ENCODE measurements at regions not wholly inside any gene's neighbourhood (a gene's known extent, or its start where the extent isn't known, plus 50 kb on each side); places are given as distances from the start of the nearest gene placed in this dataset.

DNA sequence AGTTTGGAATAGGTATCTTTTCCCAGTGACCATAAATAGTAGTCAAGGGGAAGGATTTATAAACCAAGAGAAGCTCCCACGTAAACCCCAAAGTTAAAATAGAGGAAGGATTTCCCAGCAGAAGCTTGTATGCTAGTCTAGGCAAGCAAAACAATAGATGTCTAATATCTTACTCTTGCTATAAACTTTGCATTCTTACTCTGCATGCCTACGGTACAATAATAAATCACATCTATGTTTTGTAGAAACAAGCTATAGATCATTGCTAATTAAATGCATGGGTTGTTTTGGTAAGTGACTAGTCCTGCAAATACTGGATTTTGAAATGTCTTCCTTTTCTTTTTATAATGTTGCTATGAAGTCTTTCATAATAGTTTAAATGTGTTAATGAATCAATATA lies 585.5 kb downstream of the INHBA start:
- H3K4me3 ChIP-seq (ENCODE audit: control extremely low read depth in 1 of 5, extremely low read depth in 1 of 5, insufficient read depth in 1 of 5, low read depth in 2 of 5, low read length in 4 of 5) = no peak overlapping the region
- H3K79me2 ChIP-seq (ENCODE audit: control insufficient read depth, insufficient read depth, low read length) = no peaks in the 10 kb centered on the region
- Mint-ChIP-seq H3K9me3 (ENCODE audit: insufficient read depth) (peaks cover 7% of the 10 kb centered on the region), H3K4me1 (no peaks in the 10 kb centered on the region), H3K4me3 (no peak overlapping the region), H3K27me3 (no peaks in the 10 kb centered on the region), H3K27ac (no peak overlapping the region)
- intact Hi-C loops (cut with micrococcal nuclease) = no loop called here
- H2AFZ ChIP-seq (ENCODE audit: insufficient read depth, low read depth, low read length, poor library complexity, severe bottlenecking) = no peak overlapping the region
- no CpG with 5 or more reads among the region's 2 CpGs for WGBS (ENCODE audit: insufficient coverage)
- H4K20me1 ChIP-seq (ENCODE audit: control insufficient read depth, insufficient read depth, low read length, poor library complexity, severe bottlenecking) = no peaks in the 10 kb centered on the region
- H3K9me3 ChIP-seq (ENCODE audit: control extremely low read depth in 1 of 3, control insufficient read depth in 2 of 3, insufficient read depth in 1 of 3, low read length in 2 of 3) = no peaks in the 10 kb centered on the region
- TF ChIP-seq, protein P1, sequence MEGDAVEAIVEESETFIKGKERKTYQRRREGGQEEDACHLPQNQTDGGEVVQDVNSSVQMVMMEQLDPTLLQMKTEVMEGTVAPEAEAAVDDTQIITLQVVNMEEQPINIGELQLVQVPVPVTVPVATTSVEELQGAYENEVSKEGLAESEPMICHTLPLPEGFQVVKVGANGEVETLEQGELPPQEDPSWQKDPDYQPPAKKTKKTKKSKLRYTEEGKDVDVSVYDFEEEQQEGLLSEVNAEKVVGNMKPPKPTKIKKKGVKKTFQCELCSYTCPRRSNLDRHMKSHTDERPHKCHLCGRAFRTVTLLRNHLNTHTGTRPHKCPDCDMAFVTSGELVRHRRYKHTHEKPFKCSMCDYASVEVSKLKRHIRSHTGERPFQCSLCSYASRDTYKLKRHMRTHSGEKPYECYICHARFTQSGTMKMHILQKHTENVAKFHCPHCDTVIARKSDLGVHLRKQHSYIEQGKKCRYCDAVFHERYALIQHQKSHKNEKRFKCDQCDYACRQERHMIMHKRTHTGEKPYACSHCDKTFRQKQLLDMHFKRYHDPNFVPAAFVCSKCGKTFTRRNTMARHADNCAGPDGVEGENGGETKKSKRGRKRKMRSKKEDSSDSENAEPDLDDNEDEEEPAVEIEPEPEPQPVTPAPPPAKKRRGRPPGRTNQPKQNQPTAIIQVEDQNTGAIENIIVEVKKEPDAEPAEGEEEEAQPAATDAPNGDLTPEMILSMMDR (IDR thresholded peaks at IDR 0.05) = no peak
- no peak for TF ChIP-seq EZH2 (IDR thresholded peaks at IDR 0.05; ENCODE audit: borderline replicate concordance, insufficient read depth, low read depth, low read length, poor library complexity, severe bottlenecking)
- H3K4me1 ChIP-seq (ENCODE audit: control insufficient read depth in 2 of 2, insufficient read depth in 2 of 2, low read length in 2 of 2) = no peaks in the 10 kb centered on the region
- no peaks in the 10 kb centered on the region for H3K27me3 ChIP-seq (replicated peaks in 1 of 4; ENCODE audit: control extremely low read depth in 1 of 4, control insufficient read depth in 3 of 4, insufficient read depth in 4 of 4, low read length in 3 of 4)
- no peaks in the 10 kb centered on the region for H3K36me3 ChIP-seq (replicated peaks in 1 of 2; ENCODE audit: control extremely low read depth in 1 of 2, control insufficient read depth in 1 of 2, extremely low read depth in 1 of 2, insufficient read depth in 2 of 2, low read length in 1 of 2)
- no peak for ATAC-seq (ENCODE audit: low read depth)
- DNase-seq = no peak
- H3K4me2 ChIP-seq (replicated peaks; ENCODE audit: low read depth, low read length, poor library complexity, severe bottlenecking) = no peak overlapping the region
- ChIA-PET POLR2A (no interaction called here), CTCF (no interaction called here)
- no peak overlapping the region for H3K9ac ChIP-seq (ENCODE audit: low read length)
- no peak overlapping the region for H3K27ac ChIP-seq (ENCODE audit: low read length in 2 of 2)

DNA sequence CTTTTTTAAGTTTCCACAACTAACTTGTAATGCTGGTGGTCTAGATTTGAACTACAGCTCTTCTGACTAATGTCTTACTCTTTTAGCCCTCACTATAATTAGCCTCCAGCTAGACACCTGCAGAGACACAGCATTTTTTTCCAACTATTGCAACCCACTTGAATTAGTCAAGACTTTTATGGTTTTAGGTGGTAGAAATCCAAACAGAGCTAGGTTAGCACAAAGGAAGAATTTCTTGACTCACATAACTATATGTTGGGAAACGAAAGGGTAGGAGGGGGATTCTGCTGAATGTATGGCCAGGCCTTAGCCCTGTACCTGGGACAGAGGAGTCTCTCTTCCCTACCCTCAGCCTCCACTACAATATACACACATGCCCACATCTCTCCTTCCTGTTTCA lies 586.1 kb downstream of the INHBA start:
- ChIA-PET CTCF (interaction anchor here (1.0 kb wide), 1 partner anchor 11 kb away, joined by 3 read pairs; no protein-coding TSS in a partner anchor), POLR2A (no interaction called here)
- intact Hi-C loops (cut with micrococcal nuclease) = no loop called here
- Histone ChIP-seq H3K4me1 (ENCODE audit: control insufficient read depth in 2 of 2, insufficient read depth in 2 of 2, low read length in 2 of 2) (no peaks in the 10 kb centered on the region), H3K9me3 (ENCODE audit: control extremely low read depth in 1 of 3, control insufficient read depth in 2 of 3, insufficient read depth in 1 of 3, low read length in 2 of 3) (no peaks in the 10 kb centered on the region), H3K4me2 (replicated peaks; ENCODE audit: low read depth, low read length, poor library complexity, severe bottlenecking) (no peak overlapping the region), H3K79me2 (ENCODE audit: control insufficient read depth, insufficient read depth, low read length) (no peaks in the 10 kb centered on the region), H3K9ac (ENCODE audit: low read length) (no peak overlapping the region), H3K4me3 (ENCODE audit: control extremely low read depth in 1 of 5, extremely low read depth in 1 of 5, insufficient read depth in 1 of 5, low read depth in 2 of 5, low read length in 4 of 5) (no peak overlapping the region), H3K27me3 (replicated peaks in 1 of 4; ENCODE audit: control extremely low read depth in 1 of 4, control insufficient read depth in 3 of 4, insufficient read depth in 4 of 4, low read length in 3 of 4) (no peaks in the 10 kb centered on the region), H3K36me3 (replicated peaks in 1 of 2; ENCODE audit: control extremely low read depth in 1 of 2, control insufficient read depth in 1 of 2, extremely low read depth in 1 of 2, insufficient read depth in 2 of 2, low read length in 1 of 2) (no peaks in the 10 kb centered on the region), H3K27ac (ENCODE audit: low read length in 2 of 2) (no peak overlapping the region), H4K20me1 (ENCODE audit: control insufficient read depth, insufficient read depth, low read length, poor library complexity, severe bottlenecking) (no peaks in the 10 kb centered on the region), H2AFZ (ENCODE audit: insufficient read depth, low read depth, low read length, poor library complexity, severe bottlenecking) (no peak overlapping the region)
- Mint-ChIP-seq H3K27ac (no peak overlapping the region), H3K4me1 (no peaks in the 10 kb centered on the region), H3K27me3 (no peaks in the 10 kb centered on the region), H3K4me3 (no peak overlapping the region), H3K9me3 (ENCODE audit: insufficient read depth) (peaks cover 7% of the 10 kb centered on the region)
- ATAC-seq (ENCODE audit: low read depth) (no peak), DNase-seq (no peak)
- WGBS (ENCODE audit: insufficient coverage) = no CpG with 5 or more reads among the region's 1 CpG
- no peak for TF ChIP-seq EZH2 (IDR thresholded peaks at IDR 0.05; ENCODE audit: borderline replicate concordance, insufficient read depth, low read depth, low read length, poor library complexity, severe bottlenecking)
- TF ChIP-seq, protein P1 (IDR thresholded peaks at IDR 0.05) = no peak
